GM12865 (cell line): ENCODE measurements at regions not wholly inside any gene's neighbourhood (a gene's known extent, or its start where the extent isn't known, plus 50 kb on each side); places are given as distances from the start of the nearest gene placed in this dataset.

Source experiments
- DNase-seq: peaks from one replicate; pipeline ENCODE4 v3.0.0; 2010; ENCODE audit warnings: low read depth
- H3K4me3 ChIP-seq: 2 replicates; pipeline ENCODE4 v1.5.1; 2011; ENCODE audit warnings: mild to moderate bottlenecking, low read depth, low read length, control low read depth
- TF ChIP-seq, protein P1 (sequence below): IDR thresholded peaks from 2 replicates; pipeline ENCODE4 v1.5.1; 2011; ENCODE audit warnings: low read length, control low read depth, low read depth, inconsistent platforms; ENCODE audit not compliant: insufficient read depth; ENCODE audit errors: missing control alignments

DNA sequence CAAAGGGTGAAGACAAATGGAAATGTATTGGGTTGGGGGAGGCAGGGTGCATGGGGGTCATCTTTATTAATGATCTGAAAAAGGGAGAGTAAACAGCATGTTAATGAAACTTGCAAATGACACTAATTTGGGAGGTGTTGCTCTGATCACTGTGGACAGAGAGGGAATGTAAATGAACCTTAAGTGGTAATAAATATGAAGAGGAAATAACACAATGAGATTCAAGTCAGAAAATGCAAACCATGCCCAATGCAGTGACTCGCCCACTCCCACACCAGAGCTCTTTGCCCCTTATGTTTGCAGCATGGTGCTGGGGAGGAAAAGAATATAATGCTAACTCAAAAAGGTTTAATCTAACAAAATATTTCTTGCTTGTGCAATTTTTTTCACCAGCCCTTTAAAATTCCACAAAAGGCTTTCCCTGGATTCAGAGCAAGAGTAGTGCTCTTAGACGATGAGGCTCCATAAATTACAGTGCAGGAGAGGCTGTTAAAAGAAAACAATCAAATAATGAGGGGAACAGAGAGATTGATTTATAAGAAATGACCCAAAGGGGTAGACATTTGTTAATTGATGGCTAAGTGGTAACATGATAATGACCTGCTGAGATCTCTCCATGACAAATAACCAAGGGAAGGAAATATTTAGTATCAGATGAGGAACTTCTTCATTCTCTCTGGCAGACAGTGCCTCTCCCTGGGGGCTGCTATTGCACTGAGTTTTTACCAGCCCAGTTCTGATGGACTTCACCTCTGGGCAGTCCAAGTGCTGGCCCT is 210.0 kb upstream of the PPP2R3A start:
- TF ChIP-seq, protein P1, sequence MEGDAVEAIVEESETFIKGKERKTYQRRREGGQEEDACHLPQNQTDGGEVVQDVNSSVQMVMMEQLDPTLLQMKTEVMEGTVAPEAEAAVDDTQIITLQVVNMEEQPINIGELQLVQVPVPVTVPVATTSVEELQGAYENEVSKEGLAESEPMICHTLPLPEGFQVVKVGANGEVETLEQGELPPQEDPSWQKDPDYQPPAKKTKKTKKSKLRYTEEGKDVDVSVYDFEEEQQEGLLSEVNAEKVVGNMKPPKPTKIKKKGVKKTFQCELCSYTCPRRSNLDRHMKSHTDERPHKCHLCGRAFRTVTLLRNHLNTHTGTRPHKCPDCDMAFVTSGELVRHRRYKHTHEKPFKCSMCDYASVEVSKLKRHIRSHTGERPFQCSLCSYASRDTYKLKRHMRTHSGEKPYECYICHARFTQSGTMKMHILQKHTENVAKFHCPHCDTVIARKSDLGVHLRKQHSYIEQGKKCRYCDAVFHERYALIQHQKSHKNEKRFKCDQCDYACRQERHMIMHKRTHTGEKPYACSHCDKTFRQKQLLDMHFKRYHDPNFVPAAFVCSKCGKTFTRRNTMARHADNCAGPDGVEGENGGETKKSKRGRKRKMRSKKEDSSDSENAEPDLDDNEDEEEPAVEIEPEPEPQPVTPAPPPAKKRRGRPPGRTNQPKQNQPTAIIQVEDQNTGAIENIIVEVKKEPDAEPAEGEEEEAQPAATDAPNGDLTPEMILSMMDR, result no peak
- no peak for DNase-seq

DNA sequence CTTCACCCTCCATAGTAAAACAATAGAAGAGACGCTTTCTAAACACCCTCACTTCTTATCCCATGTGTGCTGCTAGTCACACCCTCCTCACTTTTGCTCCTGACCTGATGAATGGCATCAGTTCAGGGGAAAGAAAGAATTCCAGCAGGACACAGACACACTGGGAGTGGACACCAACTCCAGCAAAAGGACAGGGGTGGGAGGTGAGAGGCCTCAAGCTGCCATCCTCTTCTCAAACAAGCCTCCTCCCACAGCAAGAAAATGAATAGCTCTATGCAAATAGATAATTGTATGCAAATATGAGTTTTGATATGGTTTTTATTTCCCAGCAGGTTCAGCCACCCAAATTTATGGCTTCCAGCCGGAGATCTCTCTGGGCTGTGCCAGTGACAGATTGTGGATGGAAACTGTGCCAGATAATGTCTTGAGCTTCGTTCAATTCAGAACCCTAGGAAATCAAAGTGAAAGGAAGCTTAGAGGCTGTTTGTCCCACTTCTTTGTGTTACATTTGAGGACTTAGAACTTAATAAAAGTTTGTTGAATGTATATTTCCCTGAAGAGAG is 209.3 kb upstream of the PPP2R3A start:
- DNase-seq, result no peak
- H3K4me3 ChIP-seq, result no peak overlapping the region
- TF ChIP-seq, protein P1, result no peak

More for the DNA sequence above, 210.0 kb upstream of the PPP2R3A start:
- H3K4me3 ChIP-seq, result no peak overlapping the region

DNA sequence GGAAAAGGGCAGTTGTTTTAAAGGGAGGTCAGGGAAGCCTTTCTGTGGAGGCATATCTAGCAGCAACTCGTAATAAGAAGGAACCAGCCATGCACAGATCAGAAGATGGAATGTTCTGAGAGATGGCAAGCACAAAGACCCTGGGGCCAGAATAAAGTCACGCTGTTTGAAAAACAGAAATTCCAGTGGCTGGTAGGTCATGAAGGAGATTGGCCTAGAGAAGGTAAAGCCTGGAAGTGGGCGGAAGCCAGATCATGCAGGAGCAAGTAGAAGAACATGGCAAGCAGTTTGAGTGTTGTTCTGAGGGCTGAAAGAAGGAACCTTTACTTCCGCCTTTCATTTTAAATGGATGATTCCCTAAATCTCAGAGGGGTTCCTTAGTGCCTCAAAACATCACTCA is 208.1 kb upstream of the PPP2R3A start:
- no peak overlapping the region for H3K4me3 ChIP-seq
- TF ChIP-seq, protein P1, result no peak
- DNase-seq, result no peak

DNA sequence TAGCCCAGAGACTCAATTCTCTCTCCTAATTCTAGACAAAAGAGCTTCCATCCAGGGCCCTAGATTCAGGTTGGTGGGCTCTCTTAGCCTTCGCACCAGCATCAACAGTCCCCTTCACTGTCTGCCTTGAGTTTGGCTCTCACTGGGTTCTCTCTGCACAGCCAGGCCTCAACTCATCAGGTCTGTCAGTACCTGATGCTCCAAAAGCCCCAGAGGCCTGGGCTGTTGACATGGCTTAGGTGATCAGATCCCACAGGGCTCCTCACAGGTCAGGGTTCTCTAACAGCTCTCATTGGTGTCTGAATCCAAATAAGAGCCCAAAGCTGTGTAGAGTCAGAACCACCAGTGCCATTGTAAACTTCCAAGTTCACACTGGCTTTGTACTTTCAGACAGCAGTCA is 206.6 kb upstream of the PPP2R3A start:
- no peak overlapping the region for H3K4me3 ChIP-seq
- TF ChIP-seq, protein P1, result no peak

DNA sequence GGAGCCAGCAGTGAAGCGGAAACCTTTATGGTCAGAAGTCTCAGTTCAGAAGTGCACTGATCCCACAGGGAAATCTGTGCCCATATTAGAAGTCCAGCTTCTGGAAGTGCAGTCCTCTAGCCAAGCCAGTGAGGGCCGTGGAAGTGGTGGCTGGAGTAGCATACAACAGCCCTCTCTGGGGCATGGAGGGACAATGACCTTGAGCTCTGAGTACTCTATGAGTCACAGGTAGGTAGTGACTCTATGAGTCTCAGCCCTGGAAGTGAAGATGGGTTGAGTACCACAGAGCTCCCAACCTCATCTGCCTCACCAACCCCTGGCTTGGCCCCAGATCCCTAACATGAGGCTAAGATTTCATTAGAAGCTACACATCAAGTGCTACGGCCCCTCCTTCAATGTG is 205.9 kb upstream of the PPP2R3A start:
- TF ChIP-seq, protein P1, result no peak

More for the DNA sequence above, 206.6 kb upstream of the PPP2R3A start:
- no peak for DNase-seq

DNA sequence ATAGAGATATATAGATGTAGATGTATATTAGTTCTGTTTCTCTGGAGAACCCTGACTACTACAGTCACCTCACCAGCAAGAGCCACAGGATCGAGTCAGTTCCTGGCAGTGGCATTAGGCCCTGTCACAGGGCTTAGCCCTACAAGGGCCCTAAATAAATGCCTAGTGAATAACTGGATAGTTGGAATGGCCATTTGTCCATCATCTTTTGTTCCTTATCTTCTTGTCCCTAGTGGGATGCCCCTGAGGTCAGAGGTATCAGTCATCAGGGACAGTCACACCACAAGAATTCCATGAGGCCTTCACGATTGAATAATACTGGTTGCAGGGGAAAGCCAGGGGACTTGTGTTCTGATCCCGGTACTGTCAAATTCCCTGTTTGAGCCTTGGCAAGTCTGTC is 204.9 kb upstream of the PPP2R3A start:
- no peak for DNase-seq
- TF ChIP-seq, protein P1, result no peak
- no peak overlapping the region for H3K4me3 ChIP-seq

More for the DNA sequence above, 205.9 kb upstream of the PPP2R3A start:
- H3K4me3 ChIP-seq, result no peak overlapping the region
- no peak for DNase-seq

DNA sequence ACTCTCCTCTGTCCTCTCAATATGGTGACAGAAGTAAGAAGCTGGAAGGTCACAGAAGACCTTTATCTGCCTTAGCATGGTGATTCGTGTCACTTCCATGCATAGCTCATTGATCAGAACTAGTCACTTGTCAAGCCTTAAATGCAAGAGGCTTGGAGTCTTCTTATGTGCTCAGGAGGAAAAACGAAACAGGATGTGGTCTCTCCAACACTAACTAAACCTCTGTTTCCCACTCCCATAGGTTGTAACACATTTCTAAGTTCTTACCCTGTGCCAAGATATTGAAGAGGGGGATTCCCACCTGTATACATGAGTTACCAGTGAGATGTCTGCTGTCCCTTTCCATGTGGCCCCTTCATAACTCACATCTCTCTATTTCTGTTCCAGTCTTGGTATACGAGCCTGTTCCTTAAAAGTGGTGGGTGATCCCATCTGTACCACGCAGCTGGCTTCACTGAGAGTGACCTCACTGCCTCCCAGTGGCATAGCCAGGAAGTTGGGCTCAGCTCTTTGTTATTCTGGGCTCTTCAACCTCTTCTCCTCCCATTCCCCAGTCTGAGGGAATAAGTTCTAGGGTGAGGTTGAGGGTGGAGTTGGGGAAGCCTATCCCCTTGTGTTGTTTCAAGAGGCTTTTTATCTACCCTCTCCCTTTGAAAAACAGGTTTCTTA is 203.2 kb upstream of the PPP2R3A start:
- TF ChIP-seq, protein P1, result no peak
- no peak overlapping the region for H3K4me3 ChIP-seq
- DNase-seq, result no peak
